NCI-H69 (cell line): ENCODE measurements at regions not wholly inside any gene's neighbourhood (a gene's known extent, or its start where the extent isn't known, plus 50 kb on each side); places are given as distances from the start of the nearest gene placed in this dataset.
A peak's percentile ranks its signal among the peaks of the same experiment; 100 is the strongest.
"Not testable (repeated sequence)": the region's sequence is repeated elsewhere in the genome, so short reads cannot be mapped to it uniquely, and the experiment has no call there.

Experiments used
- DNase-seq: peaks from one replicate; lab custom pipeline; 2025; lab: John Stamatoyannopoulos, UW

GRCh38 chr5:96483878-96484277 lies 50.8 kb upstream of the PCSK1 start:
- peak; percentile 56 for DNase-seq

- DNase-seq = no peak
Observed at GRCh38 chr5:96487859-96488258, 54.8 kb upstream of the PCSK1 start.

DNA sequence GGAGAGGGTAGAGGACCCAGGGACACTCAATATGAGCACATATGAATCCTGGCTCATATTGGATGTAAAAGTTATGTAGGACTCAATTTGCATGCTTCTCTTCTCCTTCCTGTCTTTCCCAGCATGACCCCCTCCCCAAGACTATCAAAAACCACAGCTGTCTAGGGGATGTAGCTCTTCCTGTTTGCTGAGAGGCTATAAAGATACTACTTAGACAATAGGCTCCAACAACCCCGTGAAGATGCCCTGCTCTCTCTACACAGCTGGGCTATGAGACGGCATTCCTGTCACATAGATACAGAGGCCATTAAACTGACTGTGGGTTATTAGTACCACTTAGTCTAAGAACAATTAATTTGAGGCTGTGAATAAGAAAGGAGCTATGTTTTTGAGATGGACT lies 56.5 kb upstream of the PCSK1 start:
- DNase-seq = peak; percentile 50

- DNase-seq = no peak
Observed at GRCh38 chr5:96492459-96493047, 59.5 kb upstream of the PCSK1 start.

GRCh38 chr5:96493219-96493790 lies 60.3 kb upstream of the PCSK1 start:
- no peak for DNase-seq

- not testable (repeated sequence) for DNase-seq
Observed at GRCh38 chr5:96495412-96495811, 62.4 kb upstream of the PCSK1 start.

DNA sequence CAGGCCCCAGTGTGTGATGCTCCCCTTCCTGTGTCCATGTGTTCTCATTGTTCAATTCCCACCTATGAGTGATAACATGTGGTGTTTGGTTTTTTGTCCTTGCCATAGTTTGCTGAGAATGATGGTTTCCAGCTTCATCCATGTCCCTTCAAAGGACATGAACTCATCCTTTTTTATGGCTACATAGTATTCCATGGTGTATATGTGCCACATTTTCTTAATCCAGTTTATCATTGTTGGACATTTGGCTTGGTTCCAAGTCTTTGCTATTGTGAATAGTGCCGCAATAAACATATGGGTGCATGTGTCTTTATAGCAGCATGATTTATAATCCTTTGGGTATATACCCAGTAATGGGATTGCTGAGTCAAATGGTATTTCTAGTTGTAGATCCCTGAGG lies 64.0 kb upstream of the PCSK1 start:
- DNase-seq = not testable (repeated sequence)

DNA sequence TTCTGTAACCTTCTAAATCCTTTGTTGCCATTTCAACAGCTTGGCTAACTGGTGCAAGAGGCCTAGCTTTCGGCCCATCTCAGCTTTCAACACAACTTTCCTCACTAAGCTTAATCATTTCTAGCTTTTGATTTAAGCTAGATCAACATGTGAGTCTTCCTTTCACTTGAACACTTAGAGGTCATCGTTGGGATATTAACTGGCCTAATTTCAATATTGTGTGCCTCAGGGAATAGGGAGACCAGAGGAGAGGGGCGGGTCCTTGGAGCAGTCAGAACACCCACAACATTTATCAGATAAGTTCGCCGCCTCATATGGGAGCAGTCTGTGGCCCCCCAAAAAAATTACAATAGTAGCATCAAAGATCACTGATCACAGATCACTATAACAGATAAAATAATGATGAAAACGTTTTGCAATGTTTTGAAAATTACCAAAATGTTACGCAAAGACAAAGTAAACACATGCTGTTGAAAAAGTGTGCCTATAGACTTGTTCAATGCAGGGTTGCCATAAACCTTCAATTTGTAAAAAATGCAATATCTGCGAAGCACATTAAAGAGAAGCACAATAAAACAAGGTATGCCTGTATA lies 66.8 kb upstream of the PCSK1 start:
- DNase-seq = no peak

DNA sequence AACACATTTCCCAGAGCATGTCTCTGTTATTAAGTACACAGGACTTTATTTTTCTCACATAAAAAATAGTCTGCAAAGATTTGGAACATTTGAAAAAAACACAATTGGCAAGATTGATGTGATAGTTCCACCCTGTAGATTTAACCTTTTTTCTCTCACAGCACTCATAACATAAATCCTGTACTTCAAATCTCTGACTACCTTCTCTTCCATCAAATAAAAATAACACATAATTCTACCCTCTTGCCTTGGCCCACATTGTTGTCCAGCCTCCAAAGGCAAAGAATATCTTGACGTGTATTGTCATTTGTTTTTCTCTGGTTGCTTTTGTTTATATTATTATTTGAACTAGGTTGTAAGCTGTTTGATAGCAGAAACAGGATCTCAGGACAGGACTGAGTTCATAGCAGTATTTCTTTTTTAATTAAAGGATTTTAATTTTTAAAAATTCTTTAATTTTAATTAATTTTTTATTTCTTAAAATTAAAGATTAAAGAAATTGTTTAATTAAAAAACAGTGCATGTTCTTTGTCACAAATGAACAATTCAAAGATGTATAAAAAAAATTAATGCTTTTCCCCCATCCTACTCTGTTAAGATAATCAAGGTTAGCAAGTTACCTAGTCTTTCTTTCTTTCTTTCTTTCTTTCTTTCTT lies 69.1 kb upstream of the PCSK1 start:
- no peak for DNase-seq

DNA sequence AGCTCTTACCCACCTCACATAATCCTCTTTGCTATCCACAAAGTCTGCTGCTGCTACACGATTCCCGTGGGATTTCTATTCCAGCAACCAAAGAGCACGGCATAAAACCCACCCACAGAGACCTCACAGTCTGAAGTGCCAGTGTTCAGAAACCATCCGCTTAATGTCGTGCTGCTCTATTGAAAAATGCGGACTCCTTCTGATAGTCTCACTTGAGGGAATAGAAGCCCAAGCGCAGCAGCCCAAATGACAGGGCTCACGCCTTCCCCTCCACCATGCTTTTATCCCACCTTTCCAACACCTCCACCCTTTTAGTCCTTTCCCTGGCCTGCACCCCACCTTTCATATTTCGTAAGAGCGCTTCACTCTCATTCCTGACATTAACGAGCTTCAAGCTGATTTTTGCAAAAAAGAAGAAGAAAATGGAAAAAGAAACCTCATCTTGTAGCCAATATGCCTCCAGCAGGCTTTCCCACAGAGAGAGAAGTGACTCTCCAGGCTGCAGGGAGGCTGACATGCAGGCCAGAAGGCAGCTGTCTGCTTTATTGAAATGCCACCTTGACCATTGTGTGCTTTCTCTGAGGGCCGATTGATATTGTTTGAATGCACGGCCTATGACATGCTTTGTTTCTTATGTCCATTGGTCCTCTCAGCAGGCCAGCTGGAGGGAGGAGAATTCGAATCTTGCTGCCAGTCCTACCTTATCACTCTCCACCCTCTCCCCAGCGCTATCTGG lies 70.6 kb upstream of the PCSK1 start:
- peak; percentile 26 for DNase-seq

- DNase-seq = no peak
Observed at GRCh38 chr5:96506376-96506775, 73.3 kb upstream of the PCSK1 start.

DNA sequence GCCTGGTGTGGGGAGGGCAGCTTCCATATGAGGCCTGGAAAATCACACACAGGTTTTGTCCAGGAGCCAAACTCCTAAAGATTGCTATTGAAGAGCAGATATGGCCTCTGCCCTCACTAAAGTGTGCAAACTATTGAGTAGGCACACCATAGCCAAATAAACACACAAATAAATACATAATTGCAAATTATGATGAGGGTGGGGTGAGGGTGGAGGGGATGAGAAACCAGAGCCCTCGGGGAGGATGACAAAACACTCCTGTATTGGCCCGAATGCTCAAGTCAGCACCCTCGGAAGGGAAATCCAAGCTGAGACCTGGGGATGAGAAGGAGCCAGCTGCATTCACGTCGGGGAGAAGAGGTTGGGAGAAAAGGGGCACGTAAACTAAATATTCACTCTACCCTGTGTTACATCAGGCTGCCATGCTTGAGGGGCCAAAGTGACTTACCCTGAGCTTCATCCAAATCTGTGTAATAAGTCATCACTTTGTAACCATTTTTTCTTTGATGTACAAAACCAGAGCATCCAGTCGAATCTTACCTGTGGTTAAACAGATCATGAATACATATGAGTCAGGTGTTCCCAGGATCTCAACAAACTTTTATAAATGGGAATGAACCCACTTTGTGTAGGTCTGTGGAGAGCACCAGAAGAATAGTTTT lies 73.9 kb upstream of the PCSK1 start:
- no peak for DNase-seq

DNA sequence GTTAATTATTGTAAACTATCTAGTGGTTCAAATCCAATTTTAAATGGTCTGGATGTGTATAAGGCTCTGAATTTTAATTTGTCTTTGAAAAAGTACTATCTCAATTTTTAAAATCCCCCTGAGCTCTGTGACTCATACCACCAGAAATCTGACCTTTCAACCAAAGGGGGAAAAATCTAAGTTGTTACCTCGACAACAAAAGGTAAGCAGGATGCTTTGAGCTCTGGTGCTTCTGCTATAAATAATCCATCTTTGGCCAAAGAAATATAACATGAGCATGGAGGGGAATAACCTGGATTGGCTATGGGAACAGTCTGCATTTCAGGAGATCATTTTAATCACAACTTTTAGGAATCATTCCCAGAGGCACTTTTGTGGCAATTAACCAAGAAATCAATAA lies 76.3 kb upstream of the PCSK1 start:
- no peak for DNase-seq

- no peak for DNase-seq
Observed at GRCh38 chr5:96509721-96510350, 76.8 kb upstream of the PCSK1 start.

- DNase-seq = no peak
Observed at GRCh38 chr5:96516631-96517071, 83.6 kb upstream of the PCSK1 start.

DNA sequence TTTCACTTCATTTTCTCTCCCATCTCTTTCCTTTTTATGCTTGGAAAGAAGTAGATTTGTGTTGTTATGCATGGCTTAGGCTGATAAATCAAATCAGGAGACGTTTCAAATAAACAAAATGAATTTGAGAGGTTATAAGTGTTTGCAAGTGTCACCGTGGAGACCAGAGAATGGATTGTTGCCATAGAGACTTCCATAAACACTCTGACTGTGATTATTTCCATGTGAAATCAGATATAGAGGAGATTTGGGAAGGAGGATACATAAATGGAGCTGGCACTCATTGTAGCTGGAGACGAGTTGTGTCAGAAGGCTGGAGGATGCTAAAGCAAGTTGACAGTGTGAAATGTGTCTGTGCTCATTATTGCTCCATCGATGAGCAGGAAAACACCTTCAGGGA lies 84.2 kb upstream of the PCSK1 start:
- peak; percentile 38 for DNase-seq

- no peak for DNase-seq
Observed at GRCh38 chr5:96520345-96520744, 87.3 kb upstream of the PCSK1 start.

DNA sequence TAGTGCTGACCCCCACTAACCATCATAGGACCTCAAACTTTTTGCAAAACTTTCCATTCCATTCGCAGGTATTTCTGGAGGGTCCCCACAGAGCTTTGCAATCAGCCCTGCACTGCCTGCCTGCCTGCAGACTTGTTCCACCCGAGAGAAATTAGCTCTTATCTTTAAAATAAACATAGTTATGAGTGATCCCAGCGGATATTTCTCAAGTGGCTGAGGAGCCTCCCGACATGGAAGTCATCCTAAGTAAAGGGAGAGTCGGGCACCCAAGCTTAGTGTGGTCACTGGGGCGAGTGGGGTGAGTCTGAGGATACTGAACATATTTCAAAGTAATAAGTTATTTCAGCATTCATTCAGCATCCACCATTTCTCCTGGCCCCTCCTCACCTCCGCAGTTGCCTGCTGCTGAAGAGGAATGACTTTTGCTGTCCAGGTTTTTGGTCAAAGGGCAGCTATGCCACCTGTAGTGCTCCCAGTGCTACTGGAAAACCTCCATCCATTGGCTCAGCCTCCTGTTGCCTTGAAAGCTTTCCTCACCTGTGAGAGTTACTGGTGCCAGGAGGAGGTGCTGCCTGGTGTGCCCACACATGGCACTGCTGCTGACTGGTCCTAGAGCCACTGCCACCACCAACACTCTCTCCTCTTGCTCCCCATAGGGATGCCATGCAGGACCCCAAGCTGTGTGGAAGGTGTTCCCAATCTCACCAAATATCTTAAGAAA lies 89.7 kb upstream of the PCSK1 start:
- peak; percentile 9 for DNase-seq

DNA sequence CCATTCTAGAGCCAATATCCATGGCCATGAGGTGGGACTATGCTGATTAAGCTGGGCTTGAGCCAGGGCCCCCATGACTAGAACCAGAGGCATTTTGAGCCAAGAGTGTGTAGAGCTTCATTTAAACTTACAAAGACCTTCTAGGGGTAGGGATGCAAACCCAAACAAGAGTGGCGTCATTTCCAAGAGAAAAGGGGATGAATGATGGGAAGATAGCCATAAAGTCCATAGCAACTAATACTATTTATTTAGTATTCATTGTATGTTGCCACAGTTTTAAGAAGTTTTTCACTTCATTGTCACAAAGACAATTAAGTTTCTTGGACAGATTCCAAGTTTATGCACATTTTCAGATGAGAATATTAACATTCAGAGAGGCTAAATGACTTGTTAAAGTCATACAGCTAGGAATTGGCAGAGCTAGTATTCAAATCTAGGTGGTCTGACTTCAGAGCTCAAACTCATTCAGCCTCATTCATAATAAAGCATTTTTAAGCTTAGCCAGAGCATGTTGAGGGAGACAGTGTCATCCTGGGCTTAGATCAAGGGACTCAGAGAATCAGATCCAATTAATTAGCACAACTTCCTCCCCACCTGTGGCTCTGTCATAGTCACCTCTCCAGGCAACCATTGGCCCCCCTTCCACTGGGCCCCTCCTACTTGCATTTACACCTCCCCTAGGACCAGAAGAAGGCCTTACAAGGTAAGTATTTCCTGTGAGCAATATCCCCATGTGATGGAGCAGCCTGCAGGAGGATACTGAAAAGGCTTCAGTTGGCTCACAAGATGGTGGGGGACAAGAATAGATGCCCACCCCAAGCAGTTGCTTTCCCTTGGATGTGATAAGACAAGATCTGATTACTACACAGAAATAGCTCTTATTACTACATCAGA lies 95.0 kb upstream of the PCSK1 start:
- DNase-seq = peak; percentile 78
